Hematopoietic multipotent progenitor cell (in vitro differentiated cells): ENCODE measurements at regions not wholly inside any gene's neighbourhood (a gene's known extent, or its start where the extent isn't known, plus 50 kb on each side); places are given as distances from the start of the nearest gene placed in this dataset.

ENCODE experiments used
- DNase-seq, 3 donors: peaks; one replicate each; pipeline ENCODE4 v3.0.0-alpha.2; 2011 to 2015; ENCODE audit warnings: low read depth in 2 of 3, low spot score in 2 of 3

DNA sequence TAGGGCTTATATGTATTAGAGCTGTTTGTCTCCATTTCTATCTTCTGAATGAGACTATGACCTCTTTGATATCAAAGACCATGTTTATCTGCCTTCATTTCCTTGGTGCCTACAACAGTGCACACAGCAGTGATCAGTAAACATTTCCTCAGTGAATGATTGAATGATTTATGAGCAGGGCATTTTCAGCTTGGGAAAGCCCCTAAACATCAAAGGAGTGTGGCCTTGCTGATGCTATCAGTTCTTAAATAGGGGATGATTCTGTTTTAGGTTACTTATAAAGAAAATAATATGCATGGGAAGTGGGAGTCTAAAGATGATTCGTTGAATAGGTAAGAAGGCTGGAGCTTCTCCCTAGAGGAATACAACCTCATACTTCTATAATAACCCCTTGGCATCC, 425.3 kb downstream of the ZNF521 start:
- no peak for DNase-seq

DNA sequence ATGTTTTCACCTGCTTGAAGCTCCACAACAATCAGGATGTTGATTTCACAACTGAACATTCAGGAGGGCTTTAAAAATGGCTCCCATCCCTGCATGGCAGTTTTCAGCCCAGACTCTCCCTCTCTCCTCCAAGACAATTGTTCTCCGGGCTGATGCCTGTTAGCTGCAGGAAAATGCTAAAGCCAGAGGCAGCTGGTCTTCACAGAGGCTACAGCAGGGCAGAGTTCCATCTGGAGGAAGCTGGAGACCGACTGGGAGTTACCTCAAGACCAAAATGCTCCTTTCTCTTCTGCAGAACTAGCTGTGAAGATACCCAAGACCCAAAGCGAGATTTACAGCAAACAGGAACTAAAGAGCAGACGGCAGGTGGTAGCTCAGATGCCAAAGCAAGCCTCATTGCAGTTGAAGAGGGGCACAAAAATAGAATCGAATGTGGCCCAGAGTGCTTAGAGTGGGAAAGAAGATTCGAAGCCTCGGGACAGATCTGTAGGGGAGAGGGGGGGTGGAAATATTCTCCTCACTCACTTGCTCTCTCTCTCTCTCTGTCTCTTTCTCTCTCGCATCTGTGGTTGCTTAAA, 423.6 kb downstream of the ZNF521 start:
- DNase-seq: peak in 1 of 3 donors; percentile 15

DNA sequence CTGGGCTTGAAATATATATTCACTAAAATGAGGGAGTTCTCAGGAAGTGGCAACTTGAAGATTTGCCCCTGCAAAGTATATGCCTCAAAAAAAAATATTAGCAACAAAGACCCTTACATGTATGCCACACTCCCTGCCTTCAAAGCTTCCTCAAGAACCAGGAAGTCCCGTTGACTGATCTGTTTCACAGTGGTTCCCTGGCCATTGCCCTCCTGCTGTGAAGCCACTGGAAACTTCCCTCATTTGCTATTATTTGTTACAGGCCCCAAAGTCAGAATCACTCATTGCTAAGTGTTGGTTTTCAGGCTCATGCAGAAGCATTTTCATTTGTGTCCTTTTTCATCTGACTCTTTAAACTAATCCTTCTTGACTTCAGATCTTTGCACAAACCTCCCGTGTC, 421.5 kb downstream of the ZNF521 start:
- no peak for DNase-seq

DNA sequence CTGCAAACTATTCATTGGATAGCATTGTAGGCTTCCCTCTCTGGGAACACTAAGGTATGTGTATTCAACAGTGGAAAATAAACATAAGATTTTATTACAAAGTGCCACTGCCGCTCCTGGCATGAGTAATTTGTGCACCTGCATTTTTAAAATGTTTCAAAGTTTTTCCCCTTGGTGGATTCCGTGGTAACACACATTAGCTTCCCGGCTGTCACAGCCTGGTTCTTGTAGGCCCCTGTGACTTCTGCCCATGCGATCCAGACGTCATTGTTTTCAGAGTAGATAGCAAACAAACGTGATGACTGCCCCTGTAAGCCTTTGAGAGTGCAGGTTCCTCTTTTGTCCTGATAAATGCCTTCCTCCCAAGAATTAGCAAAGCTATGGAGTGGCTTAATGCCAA, 421.0 kb downstream of the ZNF521 start:
- peak in 1 of 3 donors; percentile 2 for DNase-seq

DNA sequence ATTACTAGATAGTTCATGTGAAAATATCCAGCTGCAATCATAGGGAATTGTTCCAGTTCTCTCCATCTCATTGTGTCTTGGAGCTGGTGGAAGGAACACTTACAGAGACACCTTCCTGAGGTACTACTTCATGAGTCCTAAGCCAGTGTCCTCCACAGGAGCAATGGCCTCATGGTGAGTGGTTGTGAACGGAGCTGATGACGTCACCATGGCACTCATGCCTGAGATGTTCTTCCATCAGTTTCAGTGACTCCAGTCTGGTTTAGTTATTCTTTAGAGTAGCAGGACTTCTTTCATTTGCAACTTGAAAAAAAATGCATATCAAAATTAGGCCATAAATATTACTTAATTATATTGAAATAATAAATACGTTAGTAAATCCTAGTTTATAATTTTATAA, 418.6 kb downstream of the ZNF521 start:
- no peak for DNase-seq

DNA sequence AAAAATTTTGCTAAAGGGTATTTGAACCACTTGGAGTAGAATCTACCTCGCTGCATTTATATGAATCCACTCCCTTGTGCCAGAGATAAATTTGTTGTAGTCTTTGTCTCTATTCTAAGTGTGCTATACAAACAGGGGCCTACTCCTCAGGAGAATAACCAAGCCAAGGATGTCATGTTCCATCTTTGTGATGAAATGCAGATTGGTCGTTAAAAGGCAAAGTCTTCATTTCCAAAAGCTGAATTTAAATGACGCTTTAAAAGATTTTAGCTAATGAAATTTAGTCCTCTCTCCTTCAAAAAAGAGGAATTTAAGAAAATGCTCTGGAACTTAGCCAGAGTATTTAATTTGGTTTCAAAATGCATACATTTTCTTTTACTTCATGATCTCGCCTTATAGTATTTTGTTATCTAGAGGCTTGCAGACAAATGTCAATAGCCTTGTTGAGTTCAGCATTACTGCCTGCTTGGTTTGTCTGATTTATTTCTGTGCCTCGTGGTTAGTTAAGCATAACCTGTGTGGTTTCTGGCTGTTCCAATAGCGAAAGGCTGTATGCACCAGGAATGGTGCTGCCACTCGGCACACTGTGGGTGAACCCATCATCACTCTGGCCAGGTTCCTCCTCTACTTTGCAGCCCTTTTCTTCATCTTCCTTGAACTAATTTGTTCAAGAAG, 417.6 kb downstream of the ZNF521 start:
- no peak for DNase-seq

DNA sequence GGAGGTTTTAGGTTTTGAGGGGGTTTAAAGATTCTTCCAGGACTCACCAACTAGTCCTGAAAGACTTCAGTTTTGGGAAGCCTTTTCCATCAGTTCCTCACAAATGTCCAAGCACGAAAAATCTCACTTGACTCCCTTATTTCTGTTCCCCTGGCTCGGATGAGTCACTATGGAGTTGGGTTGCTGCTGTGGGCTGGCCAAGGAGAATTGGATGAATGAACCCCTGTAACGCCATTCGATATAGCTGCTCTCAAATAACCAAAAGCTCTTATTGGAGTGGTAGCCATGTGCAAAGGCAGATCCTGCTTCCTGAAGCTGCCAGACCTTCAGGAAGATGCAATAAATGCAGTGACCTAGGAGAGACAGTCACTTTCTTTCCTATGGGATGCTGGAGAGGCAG, 417.0 kb downstream of the ZNF521 start:
- no peak for DNase-seq

DNA sequence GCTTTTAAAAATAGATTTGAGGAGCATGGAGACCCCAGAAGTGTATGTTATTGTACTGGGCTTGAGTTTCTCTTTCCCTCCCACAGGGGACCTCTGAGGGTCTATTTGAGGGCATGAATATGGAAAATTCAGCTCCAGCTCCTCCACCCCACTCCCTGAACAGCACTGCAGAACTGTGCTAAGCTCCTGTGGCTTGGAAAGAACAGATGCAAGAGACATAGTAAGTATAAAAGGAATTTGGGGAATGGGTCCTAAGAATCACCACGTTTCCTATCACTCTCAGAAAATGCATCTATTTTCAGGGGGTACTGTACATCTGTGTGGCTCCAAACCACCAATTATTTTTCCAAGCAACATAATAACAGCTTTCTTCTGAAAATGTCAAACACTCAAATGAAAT, 416.1 kb downstream of the ZNF521 start:
- DNase-seq: no peak

DNA sequence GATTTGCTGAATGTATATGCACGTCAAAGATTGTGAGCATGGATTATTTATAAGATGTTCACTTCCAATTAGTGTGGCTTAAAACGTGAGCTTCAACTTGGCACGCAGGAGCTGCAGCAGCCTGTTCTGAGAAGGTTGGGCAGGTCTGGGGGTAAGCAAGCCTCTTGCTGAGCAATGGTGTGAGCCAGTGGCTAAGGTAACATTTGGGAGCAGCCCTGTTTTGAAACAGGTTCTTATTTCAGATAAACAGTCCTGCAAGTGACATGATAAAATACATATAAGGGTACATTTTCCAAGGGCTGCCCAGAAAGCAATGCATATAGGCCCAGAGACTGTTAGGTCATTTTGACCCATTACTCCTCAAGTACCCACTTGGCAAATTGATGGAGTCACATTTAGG, 415.3 kb downstream of the ZNF521 start:
- no peak for DNase-seq

DNA sequence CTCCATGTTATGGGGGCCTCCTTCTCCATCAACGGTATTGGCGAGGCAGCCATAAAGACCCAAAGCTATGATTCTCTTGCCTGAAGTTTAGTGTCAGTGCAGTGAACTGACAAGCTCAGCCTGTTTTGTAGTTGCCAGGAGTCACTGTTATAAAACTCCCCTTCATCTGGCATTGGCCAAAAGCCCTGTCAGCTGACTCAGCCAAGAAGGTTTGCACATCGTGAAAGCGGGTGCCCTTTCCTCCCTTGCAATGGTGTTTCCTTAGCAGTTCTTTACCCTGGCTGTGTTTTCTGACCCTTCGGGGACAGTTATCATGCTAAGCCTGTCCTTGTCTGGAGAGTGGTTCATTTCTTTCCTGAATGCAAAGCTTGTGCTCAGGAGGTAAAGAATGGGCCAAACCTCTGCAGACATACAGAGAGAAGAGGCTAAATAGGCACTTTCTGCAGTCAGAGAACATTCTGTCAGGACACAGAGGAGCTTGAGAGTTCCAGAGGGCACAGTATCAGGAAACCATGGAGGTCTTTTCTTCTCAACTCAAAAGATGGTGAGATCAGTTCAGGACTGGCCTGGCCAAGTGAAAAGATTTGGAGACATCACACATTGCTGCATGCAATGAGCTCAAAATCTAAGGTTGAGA, 414.2 kb downstream of the ZNF521 start:
- no peak for DNase-seq

DNA sequence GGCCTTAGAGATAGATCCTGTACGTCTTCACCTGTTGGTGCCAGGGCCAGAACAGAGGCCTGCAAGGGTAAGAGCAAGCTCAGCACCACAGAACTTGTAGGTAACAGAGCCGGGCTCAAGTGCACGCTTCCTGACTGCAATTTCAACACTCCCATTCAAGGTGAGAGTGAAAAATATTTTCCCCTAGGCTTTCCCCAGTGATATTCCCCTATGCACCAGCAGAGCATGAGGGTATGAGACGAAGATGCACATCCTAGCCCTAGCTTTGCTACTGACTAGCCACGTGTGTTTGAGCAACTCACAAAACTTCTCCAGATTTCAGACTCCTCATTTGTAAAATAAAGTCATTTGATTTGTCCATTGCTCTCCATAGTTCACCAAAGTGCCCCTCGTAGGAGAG, 411.6 kb downstream of the ZNF521 start:
- no peak for DNase-seq

DNA sequence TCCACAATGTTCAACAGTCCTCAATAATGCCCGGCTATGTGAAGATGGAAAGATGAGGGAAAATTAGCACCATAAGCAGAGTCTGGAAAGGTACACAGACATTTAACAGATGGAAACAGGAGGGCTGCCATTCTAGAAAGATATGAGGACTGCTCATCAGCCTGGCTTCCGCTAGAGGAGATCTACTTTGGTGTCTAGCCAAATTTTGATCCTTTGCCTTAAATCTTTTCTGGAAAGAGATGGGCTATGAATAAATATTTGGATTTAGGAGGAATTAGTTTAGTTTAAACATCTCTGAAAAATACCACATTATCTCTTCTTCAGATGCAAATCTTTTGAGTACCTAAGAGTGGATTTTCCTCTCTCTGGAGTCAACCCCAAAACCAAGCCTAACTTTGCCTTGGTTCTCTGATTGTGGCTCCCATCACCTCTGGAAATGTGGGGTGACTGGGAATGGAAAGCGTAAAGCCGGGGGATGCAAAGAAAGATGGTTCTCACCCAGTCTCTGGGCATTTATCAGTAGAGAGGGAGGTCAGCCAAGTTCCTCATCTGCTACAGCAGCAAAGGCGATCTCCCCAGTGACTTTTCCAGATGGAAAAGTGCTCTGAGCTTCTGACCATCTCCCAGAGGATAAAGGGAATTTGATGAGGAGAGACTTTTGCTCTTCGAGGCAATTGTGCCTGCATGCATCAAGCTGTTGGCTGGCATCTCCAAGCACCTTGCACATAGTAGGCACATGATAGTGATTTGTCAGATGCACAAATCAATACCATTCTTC, 410.6 kb downstream of the ZNF521 start:
- no peak for DNase-seq

DNA sequence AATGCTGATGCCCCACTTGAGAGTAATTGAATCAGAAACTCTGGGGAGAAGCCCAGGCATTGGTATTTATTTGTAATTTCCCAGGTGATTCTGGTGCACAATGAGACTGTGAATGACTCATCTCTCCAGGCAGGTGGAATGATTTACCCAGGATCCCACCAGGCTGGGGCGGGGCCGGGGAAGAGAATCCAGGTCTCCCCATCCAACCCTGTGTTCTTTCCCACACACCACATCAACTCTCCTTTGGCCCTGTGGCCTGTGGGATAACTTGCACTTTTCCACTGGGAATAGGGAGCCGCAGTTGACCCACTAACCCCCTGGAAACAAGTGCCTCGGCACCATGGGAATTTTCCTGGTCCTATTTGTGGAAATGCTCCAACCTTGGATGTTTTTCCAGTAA, 409.8 kb downstream of the ZNF521 start:
- no peak for DNase-seq

DNA sequence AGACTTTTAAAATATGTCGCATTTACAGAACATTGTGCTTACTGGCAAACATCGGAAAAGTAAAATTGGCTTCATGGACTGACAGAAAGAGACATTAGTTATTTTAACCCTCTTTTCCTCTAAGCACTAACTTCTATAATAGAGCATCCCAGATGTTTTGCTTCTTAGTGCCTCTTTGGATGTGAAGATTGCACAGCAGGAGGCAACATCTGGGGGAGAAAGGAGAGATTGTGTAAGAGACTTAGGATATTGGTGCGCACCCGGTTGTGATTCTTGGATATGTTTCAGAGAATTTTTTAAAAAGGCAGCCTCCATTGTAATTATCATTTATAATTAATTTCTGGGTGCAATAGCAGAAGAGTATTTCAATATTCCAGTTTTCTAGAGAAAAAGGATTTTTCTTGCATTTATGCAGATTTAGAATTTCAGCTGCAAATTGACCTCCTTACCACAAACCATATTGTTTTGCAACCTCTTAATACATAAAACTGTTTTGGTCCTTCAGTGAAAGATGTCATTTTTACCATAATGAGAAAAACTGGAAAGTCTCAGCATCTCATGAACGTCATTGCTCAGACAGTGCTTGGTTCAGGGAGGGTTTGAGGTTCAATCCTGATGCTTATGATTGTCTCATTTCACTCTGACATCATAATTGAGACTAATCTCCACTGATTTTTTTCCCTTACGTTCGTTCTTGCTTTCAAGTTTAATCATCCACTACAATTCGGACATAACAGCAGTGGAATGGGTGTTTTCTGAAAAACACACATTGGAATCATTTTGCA, 404.3 kb downstream of the ZNF521 start:
- no peak for DNase-seq

DNA sequence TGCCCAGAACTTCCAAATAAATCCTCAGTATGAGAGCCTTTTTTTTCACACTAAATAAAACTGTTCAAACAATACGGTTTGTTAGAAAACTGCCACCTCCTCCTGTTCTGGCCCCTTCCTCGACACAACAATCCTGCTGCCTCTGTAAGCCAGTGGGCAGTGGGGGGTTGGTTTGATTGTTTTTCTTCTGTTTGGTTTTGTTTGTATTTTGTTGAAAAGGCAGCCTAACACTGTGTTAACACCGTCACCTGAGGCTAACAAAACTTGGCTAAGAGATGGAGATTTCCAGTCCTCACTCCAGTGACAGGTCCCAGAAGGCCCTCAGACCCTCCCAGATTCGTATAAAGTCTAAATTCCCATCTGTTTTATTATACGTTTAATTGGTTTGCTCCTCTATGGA, 402.1 kb downstream of the ZNF521 start:
- no peak for DNase-seq

DNA sequence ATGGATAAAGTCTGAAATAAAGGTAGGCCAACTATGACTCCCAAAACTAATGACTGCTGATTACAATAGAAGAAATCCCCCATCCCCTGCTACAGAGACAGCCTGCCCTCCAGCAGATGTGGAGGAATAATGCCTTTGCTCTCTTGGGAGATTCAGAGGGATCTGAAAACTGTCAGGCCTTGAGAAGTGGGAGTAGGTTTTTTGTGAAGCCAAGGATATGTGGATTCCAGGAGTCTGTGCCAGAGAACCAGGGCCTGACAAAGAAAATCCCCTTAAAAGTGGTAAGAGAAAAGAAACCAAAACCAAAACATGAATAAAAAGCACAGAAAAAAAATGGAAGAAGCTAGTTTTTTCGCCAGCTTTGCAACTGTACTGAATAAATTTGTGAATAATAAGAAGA, 397.6 kb downstream of the ZNF521 start:
- DNase-seq: no peak

DNA sequence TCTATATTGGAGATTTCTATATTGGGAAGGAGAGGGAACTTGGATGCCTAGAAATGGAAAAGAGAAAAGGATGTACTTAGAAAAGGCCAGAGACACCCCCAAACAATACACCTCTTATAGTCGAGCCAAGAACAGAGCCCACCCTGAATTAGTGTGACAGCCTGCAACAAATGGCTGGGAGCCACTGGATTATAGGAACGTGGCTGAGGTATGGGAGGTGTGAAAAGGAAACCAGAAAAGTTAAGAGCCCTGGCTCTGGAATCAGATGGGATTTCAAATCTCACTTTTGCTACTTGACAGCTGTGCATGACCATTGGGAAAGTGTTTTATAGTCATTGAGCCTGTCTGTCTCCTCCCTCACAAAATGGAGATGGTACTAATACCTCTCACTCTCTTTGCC, 394.0 kb downstream of the ZNF521 start:
- DNase-seq: no peak

DNA sequence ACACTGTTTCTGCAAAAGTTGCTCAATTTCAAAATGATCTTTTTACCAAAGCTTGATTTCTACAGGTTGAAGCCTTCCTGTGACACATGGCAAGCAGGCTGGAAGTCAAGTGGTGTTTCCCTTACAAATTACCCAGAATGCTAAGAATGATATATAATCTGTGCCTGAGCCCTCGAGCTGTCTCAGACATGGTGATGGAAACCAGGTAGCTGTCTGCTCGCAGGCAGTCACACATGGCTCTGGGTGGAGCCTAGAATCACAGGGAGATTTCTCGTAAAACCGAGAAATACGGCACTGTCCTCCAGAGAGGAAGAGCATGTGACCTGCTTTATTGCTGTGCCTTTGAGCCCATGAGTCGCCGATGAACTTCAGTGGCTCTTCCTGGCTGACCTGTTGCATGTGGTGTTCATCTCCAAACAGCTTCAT, 392.9 kb downstream of the ZNF521 start:
- no peak for DNase-seq

DNA sequence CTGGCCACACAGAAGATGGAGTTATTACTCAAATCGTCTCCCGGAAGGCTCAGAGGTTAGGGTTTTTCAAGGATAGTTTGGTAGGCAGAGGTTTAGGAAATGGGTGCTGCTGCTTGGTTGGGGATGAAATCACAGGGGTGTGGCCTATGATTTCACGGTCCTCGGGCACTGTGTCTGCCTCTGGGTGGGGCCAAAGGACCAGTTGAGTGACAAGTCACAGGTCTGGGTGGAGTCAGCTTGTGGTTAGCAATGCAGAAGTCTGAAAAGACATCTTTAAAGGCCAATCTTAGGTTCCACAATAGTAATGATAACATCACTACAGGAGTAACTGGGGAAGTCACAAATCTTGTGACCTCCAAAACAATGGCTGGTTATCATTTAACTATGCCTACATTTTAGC, 387.8 kb downstream of the ZNF521 start:
- peak in 2 of 3 donors; percentile 13 to 26 for DNase-seq

DNA sequence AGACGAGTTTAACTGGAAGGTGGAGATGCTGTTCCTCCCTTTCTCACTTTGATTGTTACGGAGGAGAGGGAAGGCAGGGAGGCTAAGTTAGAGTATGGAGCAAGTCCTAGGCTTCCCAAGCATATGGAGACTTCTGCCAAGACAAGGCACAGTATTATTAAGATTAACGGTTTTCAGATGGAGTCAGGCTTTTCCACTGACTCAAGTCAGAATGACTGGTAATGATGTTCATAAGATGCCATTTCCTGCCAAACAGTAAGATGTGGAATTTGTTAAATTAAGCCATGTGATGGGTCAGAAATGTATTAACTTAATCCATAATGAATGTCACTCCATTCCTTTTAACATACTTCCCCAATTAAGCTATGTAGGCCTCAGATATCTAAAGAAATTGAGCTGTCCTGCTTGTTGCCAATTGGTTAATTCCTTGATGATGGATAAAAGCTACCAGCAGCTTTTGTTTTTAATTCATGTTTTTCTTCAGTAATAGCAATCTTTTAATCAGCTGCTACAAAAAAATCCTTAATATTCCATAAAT, 383.7 kb downstream of the ZNF521 start:
- no peak for DNase-seq

DNA sequence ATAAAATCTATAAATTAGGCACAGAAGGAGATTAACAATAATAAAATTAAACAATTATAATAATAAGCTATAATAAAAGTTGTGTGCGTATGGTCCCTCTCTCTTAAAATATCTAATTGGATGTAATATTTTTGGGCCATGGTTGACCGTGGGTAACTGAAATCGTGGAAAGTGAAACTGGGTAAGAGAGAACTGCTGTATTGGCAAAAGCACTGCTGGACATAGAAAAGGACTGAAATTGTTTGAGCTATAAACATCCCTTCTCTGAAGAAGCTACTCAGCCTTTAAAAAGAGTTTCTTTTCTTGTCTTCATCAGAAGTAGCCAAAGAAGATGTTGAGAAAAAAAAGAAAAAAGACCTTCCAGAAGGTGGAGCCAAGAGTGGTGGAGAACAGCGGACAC, 379.4 kb downstream of the ZNF521 start:
- no peak for DNase-seq
